ENCODE measurements at regions not wholly inside any gene's neighbourhood (a gene's known extent, or its start where the extent isn't known, plus 50 kb on each side); places are given as distances from the start of the nearest gene placed in this dataset.
"Not testable (repeated sequence)": the region's sequence is repeated elsewhere in the genome, so short reads cannot be mapped to it uniquely, and the experiment has no call there.

DNA sequence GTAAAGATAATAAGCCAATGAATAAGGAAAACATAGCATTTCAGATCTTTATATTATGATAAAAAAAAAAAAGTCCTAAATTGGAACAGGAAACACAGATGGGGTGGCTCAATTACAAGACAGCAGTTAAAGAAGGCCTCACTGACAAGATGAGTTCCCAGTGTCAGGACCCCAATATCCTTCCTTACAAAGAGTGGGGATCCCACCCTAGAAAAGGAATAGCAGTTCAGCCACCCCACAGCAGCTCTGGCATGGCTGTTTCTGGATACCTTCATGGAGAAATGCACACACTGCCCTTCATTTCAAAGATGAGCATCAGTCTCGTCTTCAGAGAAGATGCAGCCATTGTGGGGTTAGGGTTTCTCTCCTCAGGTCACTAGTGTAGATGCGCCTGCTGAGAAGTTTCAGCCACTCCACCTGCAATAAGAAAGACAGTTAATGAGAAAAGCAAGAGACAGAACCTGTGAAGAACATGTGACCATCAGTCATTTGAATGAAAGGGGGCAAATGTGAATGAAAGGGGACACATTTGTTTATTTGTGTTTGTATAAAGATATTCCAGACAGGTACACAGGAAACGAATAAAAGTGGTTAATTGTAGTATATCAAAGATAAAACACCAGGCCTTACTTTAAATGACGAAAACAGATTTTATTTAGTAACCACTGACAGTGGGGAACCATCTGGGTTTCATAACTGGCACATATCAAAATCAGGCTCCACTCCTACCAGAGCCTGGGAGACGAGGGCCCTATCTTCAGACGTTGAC is 121.3 kb upstream of the PRSS16 start:
- no peak for DNase-seq (ENCODE audit: low spot score)
- Mint-ChIP-seq H3K27ac (no peak overlapping the region), H3K4me1 (peaks cover 39% of the 10 kb centered on the region), H3K36me3 (peaks cover 8% of the 10 kb centered on the region), H3K4me3 (no peak overlapping the region), H3K9me3 (no peaks in the 10 kb centered on the region), H3K27me3 (ENCODE audit: low read depth) (no peaks in the 10 kb centered on the region)
- ChIA-PET CTCF (interaction anchor here (0.8 to 1.6 kb wide), 19 partner anchors 9 to 669 kb away, joined by 3 to 11 read pairs (median 4); partner anchors contain the start of gene ZNF184), POLR2A (interaction anchor here (0.8 to 2.0 kb wide), 5 partner anchors 13 to 684 kb away, joined by 3 to 12 read pairs (median 6); a partner anchor contains a TSS)
- TF ChIP-seq SMAD4 (CRISPR knock-in tag; IDR thresholded peaks at IDR 0.05) (no peak), ZBTB21 (CRISPR knock-in tag; IDR thresholded peaks at IDR 0.05; ENCODE audit: borderline replicate concordance) (no peak), ZNF396 (CRISPR knock-in tag; IDR thresholded peaks at IDR 0.05; ENCODE audit: borderline replicate concordance) (no peak), CBFB (CRISPR knock-in tag; IDR thresholded peaks at IDR 0.05; ENCODE audit: low read depth) (no peak), USF1 (CRISPR knock-in tag; IDR thresholded peaks at IDR 0.05) (no peak), CREB1 (CRISPR knock-in tag; IDR thresholded peaks at IDR 0.05) (no peak), NR1H2 (CRISPR knock-in tag; IDR thresholded peaks at IDR 0.05) (no peak), GABPB1 (CRISPR knock-in tag; IDR thresholded peaks at IDR 0.05) (no peak), NR2C2 (CRISPR knock-in tag; IDR thresholded peaks at IDR 0.05) (no peak)
- TF ChIP-seq, protein P1, sequence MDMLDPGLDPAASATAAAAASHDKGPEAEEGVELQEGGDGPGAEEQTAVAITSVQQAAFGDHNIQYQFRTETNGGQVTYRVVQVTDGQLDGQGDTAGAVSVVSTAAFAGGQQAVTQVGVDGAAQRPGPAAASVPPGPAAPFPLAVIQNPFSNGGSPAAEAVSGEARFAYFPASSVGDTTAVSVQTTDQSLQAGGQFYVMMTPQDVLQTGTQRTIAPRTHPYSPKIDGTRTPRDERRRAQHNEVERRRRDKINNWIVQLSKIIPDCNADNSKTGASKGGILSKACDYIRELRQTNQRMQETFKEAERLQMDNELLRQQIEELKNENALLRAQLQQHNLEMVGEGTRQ (CRISPR knock-in tag; IDR thresholded peaks at IDR 0.05), result no peak
- no peak for ATAC-seq

GRCh38 chr6:27126815-27127537 is 120.5 kb upstream of the PRSS16 start:
- H3K27me3 Mint-ChIP-seq (ENCODE audit: low read depth), result no peaks in the 10 kb centered on the region
- ChIA-PET POLR2A (interaction anchor here (0.5 to 2.0 kb wide), 8 partner anchors 12 to 767 kb away, joined by 3 to 12 read pairs (median 4); a partner anchor contains a TSS), CTCF (interaction anchor here (0.7 to 1.6 kb wide), 28 partner anchors 10 to 669 kb away, joined by 3 to 11 read pairs (median 4); partner anchors contain the start of genes ABT1 and ZNF184)
- H3K4me3 Mint-ChIP-seq, result peak overlapping the region; percentile 73
- TF ChIP-seq, protein P2, sequence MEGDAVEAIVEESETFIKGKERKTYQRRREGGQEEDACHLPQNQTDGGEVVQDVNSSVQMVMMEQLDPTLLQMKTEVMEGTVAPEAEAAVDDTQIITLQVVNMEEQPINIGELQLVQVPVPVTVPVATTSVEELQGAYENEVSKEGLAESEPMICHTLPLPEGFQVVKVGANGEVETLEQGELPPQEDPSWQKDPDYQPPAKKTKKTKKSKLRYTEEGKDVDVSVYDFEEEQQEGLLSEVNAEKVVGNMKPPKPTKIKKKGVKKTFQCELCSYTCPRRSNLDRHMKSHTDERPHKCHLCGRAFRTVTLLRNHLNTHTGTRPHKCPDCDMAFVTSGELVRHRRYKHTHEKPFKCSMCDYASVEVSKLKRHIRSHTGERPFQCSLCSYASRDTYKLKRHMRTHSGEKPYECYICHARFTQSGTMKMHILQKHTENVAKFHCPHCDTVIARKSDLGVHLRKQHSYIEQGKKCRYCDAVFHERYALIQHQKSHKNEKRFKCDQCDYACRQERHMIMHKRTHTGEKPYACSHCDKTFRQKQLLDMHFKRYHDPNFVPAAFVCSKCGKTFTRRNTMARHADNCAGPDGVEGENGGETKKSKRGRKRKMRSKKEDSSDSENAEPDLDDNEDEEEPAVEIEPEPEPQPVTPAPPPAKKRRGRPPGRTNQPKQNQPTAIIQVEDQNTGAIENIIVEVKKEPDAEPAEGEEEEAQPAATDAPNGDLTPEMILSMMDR (IDR thresholded peaks at IDR 0.05), result peak; percentile 34; the same call in 1 of the 2 replicates
- peak; percentile 36; the same call in 1 of the 2 replicates for TF ChIP-seq GABPB1 (CRISPR knock-in tag; IDR thresholded peaks at IDR 0.05)
- TF ChIP-seq HMGA2 (CRISPR knock-in tag; IDR thresholded peaks at IDR 0.05), result no peak
- no peaks in the 10 kb centered on the region for H3K9me3 Mint-ChIP-seq
- no peak overlapping the region for H3K27ac Mint-ChIP-seq
- peaks cover 8% of the 10 kb centered on the region for H3K36me3 Mint-ChIP-seq
- H3K4me1 Mint-ChIP-seq, result peaks cover 39% of the 10 kb centered on the region
- peak; percentile 86 for DNase-seq (ENCODE audit: low spot score)
- ATAC-seq, result peak; percentile 81

- not testable (repeated sequence) for DNase-seq (ENCODE audit: low spot score); H3K36me3 Mint-ChIP-seq; H3K9me3 Mint-ChIP-seq; H3K27me3 Mint-ChIP-seq (ENCODE audit: low read depth); ATAC-seq; H3K27ac Mint-ChIP-seq
- Mint-ChIP-seq H3K4me1 (peaks cover 39% of the 10 kb centered on the region), H3K4me3 (peak overlapping the region; percentile 73)
- ChIA-PET CTCF (interaction anchor here (0.6 to 1.6 kb wide), 6 partner anchors 21 to 645 kb away, joined by 3 to 7 read pairs (median 3); no protein-coding TSS in a partner anchor), POLR2A (interaction anchor here (0.6 to 2.0 kb wide), 4 partner anchors 11 to 857 kb away, joined by 4 to 12 read pairs (median 6); a partner anchor contains a TSS)
Observed at GRCh38 chr6:27127874-27128273, 119.6 kb upstream of the PRSS16 start.

Measured in WTC11 (cell line).